GM12878 (cell line): ENCODE measurements at regions not wholly inside any gene's neighbourhood (a gene's known extent, or its start where the extent isn't known, plus 50 kb on each side); places are given as distances from the start of the nearest gene placed in this dataset.

Source experiments
- ATAC-seq: fragments of 200-7000 bp; cut with Tn5 transposase; 3 replicates; pipeline ENCODE4 v1.9.1; 2020; ENCODE audit warnings: mild to moderate bottlenecking, moderate library complexity
- BruUV-seq: library from RNA; stranded (reverse); fragments of 400-500 nt; replicated peaks from 2 replicates; lab custom pipeline; 2021; lab: Mats Ljungman, UMichigan
- CTCF ChIA-PET: fragments of 300-600 bp; sonication (Branson Sonifier 250); formaldehyde crosslinking; extraction: SDS; loops from one replicate; lab custom pipeline; 2021; ENCODE audit warnings: inconsistent platforms; lab: Yijun Ruan, JAX
- POLR2A ChIA-PET: fragments of 350-600 bp; formaldehyde crosslinking; extraction: SDS; loops from one replicate; lab custom pipeline; 2021; ENCODE audit warnings: inconsistent platforms; lab: Charles Lee
- RAD21 ChIA-PET: fragments of 300-600 bp; sonication (Branson Sonifier 250); formaldehyde crosslinking; loops from one replicate; lab custom pipeline; 2023; ENCODE audit warnings: antibody characterized with exemption; ENCODE audit not compliant: unreplicated experiment; lab: Charles Lee
- SMC1A ChIA-PET: fragments of 300-600 bp; sonication (Branson Sonifier 250); formaldehyde crosslinking; loops from one replicate; lab custom pipeline; 2023; ENCODE audit not compliant: unreplicated experiment, uncharacterized antibody; lab: Charles Lee
- DNase-seq: peaks from one replicate; pipeline ENCODE4 v3.0.0-alpha.2; 2011; ENCODE audit warnings: low read depth, low spot score
- FAIRE-seq: peaks from 3 replicates; lab custom pipeline; 2011; peaks lifted over from hg19 to GRCh38; lab: Jason Lieb, UNC
- H2AFZ ChIP-seq: 2 replicates; pipeline ENCODE4 v1.6.0; 2011; ENCODE audit warnings: low read depth, low read length, control low read depth; ENCODE audit not compliant: control insufficient read depth
- H3K27ac ChIP-seq: 2 replicates; pipeline ENCODE4 v1.5.1; 2011; ENCODE audit warnings: control low read depth; ENCODE audit not compliant: control insufficient read depth, insufficient read depth
- H3K27me3 ChIP-seq, 2 experiments: replicated peaks in 1 of 2; 2 replicates each; pipeline versions ENCODE4 v1.6.0 to v1.6.1; 2011; ENCODE audit warnings: low read length in 1 of 2; ENCODE audit not compliant: control insufficient read depth in 2 of 2, insufficient read depth in 2 of 2
- H3K36me3 ChIP-seq, 2 experiments: 2 replicates each; pipeline ENCODE4 v1.5.1; 2011; ENCODE audit warnings: low read length in 1 of 2; ENCODE audit not compliant: control insufficient read depth in 2 of 2, insufficient read depth in 2 of 2
- H3K4me1 ChIP-seq: 2 replicates; pipeline ENCODE4 v1.6.1; 2011; ENCODE audit warnings: mild to moderate bottlenecking, low read length, moderate library complexity, mixed read lengths; ENCODE audit not compliant: control insufficient read depth, insufficient read depth
- H3K4me2 ChIP-seq: 2 replicates; pipeline ENCODE4 v1.6.0; 2011; ENCODE audit warnings: control low read depth; ENCODE audit not compliant: control insufficient read depth, insufficient read depth
- H3K4me3 ChIP-seq: fragments of 200-600 bp; sonication (generic); 2 replicates; pipeline ENCODE4 v1.5.1; 2016
- H3K79me2 ChIP-seq: 2 replicates; pipeline ENCODE4 v1.6.0; 2011; ENCODE audit warnings: low read length; ENCODE audit not compliant: control insufficient read depth, insufficient read depth
- H3K9ac ChIP-seq: 2 replicates; pipeline ENCODE4 v1.8.0; 2011; ENCODE audit warnings: low read length, control low read depth, mixed read lengths; ENCODE audit not compliant: control insufficient read depth, insufficient read depth
- H3K9me3 ChIP-seq: replicated peaks from 3 replicates; pipeline ENCODE4 v1.5.1; 2011; ENCODE audit warnings: mild to moderate bottlenecking, low read length; ENCODE audit not compliant: control insufficient read depth, insufficient read depth
- H4K20me1 ChIP-seq: 2 replicates; pipeline ENCODE4 v1.6.0; 2011; ENCODE audit not compliant: control insufficient read depth, insufficient read depth
- NBN ChIP-seq: fragments of 450-650 bp; IDR thresholded peaks from 2 replicates; pipeline ENCODE4 v1.6.1; 2016
- NFYB ChIP-seq: IDR thresholded peaks from 2 replicates; pipeline ENCODE4 v1.6.1; 2011; ENCODE audit warnings: low read depth, mild to moderate bottlenecking, low read length, improper control_type of control experiment, moderate library complexity; ENCODE audit not compliant: insufficient read depth
- RB1 ChIP-seq: fragments of 450-650 bp; formaldehyde crosslinking; IDR thresholded peaks from 2 replicates; pipeline ENCODE4 v1.6.1; 2017; ENCODE audit warnings: mild to moderate bottlenecking, borderline replicate concordance
- WGBS: methylation state at CpG from one replicate; pipeline ENCODE4 v1.1.6; 2016; ENCODE audit warnings: low lambda C conversion rate; ENCODE audit not compliant: insufficient replicate concordance, insufficient coverage; ENCODE audit errors: missing lambda C conversion rate; 5-methylcytosine and 5-hydroxymethylcytosine counted together
- in situ Hi-C: fragments of 300-500 bp; cut with MboI; formaldehyde crosslinking; loops from 9 replicates; pipeline ENCODE4 v1.14.3; 2018; ENCODE audit warnings: mixed read lengths
- intact Hi-C: fragments of 100-400 bp; cut with micrococcal nuclease; formaldehyde crosslinking; loops from one replicate; pipeline ENCODE4 v1.14.2; 2022; ENCODE audit not compliant: unreplicated experiment

GRCh38 chr21:28669971-28670653 is 322.6 kb downstream of the LTN1 start:
- H3K4me2 ChIP-seq: no peak overlapping the region
- no peaks in the 10 kb centered on the region for H3K9me3 ChIP-seq
- SMC1A ChIA-PET: no interaction called here
- RAD21 ChIA-PET: no interaction called here
- WGBS: 3% methylated on average over 3 of the region's 3 CpGs
- POLR2A ChIA-PET: no interaction called here
- H3K9ac ChIP-seq: no peak overlapping the region
- no peaks in the 10 kb centered on the region for H4K20me1 ChIP-seq
- FAIRE-seq: no peak
- CTCF ChIA-PET: no interaction called here
- ATAC-seq: no peak
- no peaks in the 10 kb centered on the region for H3K79me2 ChIP-seq
- no peak overlapping the region for H3K4me3 ChIP-seq
- H3K36me3 ChIP-seq: no peaks in the 10 kb centered on the region
- intact Hi-C loops (no loop called here), in situ Hi-C loops (no loop called here)
- no peak overlapping the region for H2AFZ ChIP-seq
- H3K27me3 ChIP-seq: no peaks in the 10 kb centered on the region; a peak in 1 of 4 replicates
- no TSS peak for BruUV-seq
- TF ChIP-seq NFYB (no peak), RB1 (no peak)
- H3K4me1 ChIP-seq: no peaks in the 10 kb centered on the region
- H3K27ac ChIP-seq: no peak overlapping the region
- DNase-seq: no peak

GRCh38 chr21:28669321-28669720 is 323.4 kb downstream of the LTN1 start:
- TF ChIP-seq NBN: no peak
- no peaks in the 10 kb centered on the region for H3K79me2 ChIP-seq
- H3K27ac ChIP-seq: no peak overlapping the region
- H3K4me3 ChIP-seq: no peak overlapping the region
- DNase-seq: no peak
- H3K36me3 ChIP-seq: no peaks in the 10 kb centered on the region
- no peak overlapping the region for H3K4me2 ChIP-seq
- no peaks in the 10 kb centered on the region for H3K4me1 ChIP-seq
- in situ Hi-C loops: no loop called here
- ChIA-PET CTCF (no interaction called here), SMC1A (no interaction called here), POLR2A (no interaction called here), RAD21 (no interaction called here)
- no peak for FAIRE-seq
- intact Hi-C loops: no loop called here
- no peak overlapping the region for H2AFZ ChIP-seq
- WGBS: 8% methylated on average over 2 of the region's 2 CpGs
- ATAC-seq: no peak
- H3K27me3 ChIP-seq: no peaks in the 10 kb centered on the region; a peak in 1 of 4 replicates
- no peaks in the 10 kb centered on the region for H3K9me3 ChIP-seq
- H4K20me1 ChIP-seq: no peaks in the 10 kb centered on the region
- no TSS peak for BruUV-seq
- H3K9ac ChIP-seq: no peak overlapping the region
